ENCODE measurements at regions not wholly inside any gene's neighbourhood (a gene's known extent, or its start where the extent isn't known, plus 50 kb on each side); places are given as distances from the start of the nearest gene placed in this dataset.

DNA sequence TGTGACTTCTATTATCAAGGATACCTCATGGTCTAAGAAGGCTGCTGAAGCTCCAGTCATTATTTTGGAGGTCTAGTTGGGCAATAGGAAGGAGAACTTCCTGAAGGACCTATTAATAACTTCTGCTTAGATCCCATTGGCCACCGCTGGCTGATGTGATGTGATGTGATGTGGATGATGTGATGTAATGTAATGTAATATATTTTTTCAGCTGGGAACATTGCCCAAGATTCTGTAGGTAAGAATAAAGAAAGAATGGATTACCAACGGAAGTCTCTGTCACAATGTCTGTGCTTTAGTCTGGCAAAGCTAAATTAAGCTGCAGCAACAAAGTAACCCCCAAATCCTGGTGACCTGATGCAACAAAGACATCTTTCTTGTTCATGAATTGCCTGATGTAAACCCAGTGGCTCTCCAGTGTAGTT is 233.7 kb downstream of the PTEN start:
- intact Hi-C loops (cut with micrococcal nuclease) = no loop called here
- H3K4me3 Mint-ChIP-seq = no peak overlapping the region
- no peak for DNase-seq
- H3K27me3 Mint-ChIP-seq = no peaks in the 10 kb centered on the region
- H3K27ac Mint-ChIP-seq = no peak overlapping the region
- no peaks in the 10 kb centered on the region for H3K36me3 Mint-ChIP-seq (ENCODE audit: low read depth)
- peaks cover 24% of the 10 kb centered on the region for H3K4me1 Mint-ChIP-seq
- TF ChIP-seq, protein P1, sequence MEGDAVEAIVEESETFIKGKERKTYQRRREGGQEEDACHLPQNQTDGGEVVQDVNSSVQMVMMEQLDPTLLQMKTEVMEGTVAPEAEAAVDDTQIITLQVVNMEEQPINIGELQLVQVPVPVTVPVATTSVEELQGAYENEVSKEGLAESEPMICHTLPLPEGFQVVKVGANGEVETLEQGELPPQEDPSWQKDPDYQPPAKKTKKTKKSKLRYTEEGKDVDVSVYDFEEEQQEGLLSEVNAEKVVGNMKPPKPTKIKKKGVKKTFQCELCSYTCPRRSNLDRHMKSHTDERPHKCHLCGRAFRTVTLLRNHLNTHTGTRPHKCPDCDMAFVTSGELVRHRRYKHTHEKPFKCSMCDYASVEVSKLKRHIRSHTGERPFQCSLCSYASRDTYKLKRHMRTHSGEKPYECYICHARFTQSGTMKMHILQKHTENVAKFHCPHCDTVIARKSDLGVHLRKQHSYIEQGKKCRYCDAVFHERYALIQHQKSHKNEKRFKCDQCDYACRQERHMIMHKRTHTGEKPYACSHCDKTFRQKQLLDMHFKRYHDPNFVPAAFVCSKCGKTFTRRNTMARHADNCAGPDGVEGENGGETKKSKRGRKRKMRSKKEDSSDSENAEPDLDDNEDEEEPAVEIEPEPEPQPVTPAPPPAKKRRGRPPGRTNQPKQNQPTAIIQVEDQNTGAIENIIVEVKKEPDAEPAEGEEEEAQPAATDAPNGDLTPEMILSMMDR (IDR thresholded peaks at IDR 0.05) = no peak
- POLR2A ChIA-PET = interaction anchor here (1.4 kb wide), 1 partner anchor 235 kb away, joined by 3 read pairs; no protein-coding TSS in a partner anchor
- CTCF ChIA-PET = no interaction called here
- ATAC-seq (ENCODE audit: low read depth) = no peak
- no peaks in the 10 kb centered on the region for H3K9me3 Mint-ChIP-seq

DNA sequence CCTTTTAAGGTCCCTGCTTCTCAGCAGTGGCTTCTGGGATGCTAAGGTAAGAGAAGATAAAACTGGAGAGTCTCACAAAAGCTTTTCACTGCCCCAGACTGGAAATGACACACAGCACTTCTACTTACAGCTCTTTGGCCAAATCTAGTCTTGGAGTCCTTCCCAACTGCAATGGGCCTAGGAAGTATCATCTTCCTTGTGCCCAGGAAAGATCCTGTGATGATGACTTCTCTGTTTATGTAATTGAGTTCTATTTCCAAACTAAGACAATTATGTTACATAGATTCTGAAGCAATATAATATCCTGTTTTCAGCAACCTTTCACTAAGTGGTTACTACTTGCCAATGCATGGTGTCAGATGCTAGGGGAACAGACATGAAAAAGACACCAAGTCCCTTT is 234.1 kb downstream of the PTEN start:
- ATAC-seq (ENCODE audit: low read depth) = no peak
- intact Hi-C loops (cut with micrococcal nuclease) = no loop called here
- Mint-ChIP-seq H3K9me3 (no peaks in the 10 kb centered on the region), H3K36me3 (ENCODE audit: low read depth) (no peaks in the 10 kb centered on the region), H3K4me3 (no peak overlapping the region), H3K27ac (no peak overlapping the region), H3K4me1 (peaks cover 20% of the 10 kb centered on the region), H3K27me3 (no peaks in the 10 kb centered on the region)
- ChIA-PET CTCF (no interaction called here), POLR2A (interaction anchor here (1.4 kb wide), 1 partner anchor 235 kb away, joined by 3 read pairs; no protein-coding TSS in a partner anchor)
- TF ChIP-seq, protein P1 (IDR thresholded peaks at IDR 0.05) = no peak
- no peak for DNase-seq

DNA sequence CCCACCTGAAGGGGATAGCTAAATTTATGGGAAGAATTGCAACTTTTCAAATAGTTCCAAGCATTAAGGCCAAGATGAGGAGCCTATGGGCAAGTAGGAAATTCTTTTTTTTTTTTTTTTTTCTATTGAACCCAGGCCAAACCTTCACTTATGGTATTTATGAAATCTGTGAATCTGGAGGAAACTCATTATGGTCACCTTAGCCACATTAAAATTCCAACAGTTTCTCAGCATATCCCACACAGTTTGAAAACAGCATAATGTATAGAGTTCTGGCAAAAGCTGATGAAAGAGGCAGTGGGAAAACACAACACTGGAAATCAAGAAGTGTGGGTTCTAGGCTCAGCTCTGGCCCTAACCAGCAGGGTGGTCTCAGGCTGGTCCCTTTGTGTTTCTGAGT is 236.9 kb downstream of the PTEN start:
- Mint-ChIP-seq H3K27ac (no peak overlapping the region), H3K9me3 (no peaks in the 10 kb centered on the region), H3K4me1 (peaks cover 36% of the 10 kb centered on the region), H3K4me3 (no peak overlapping the region), H3K27me3 (no peaks in the 10 kb centered on the region), H3K36me3 (ENCODE audit: low read depth) (no peaks in the 10 kb centered on the region)
- intact Hi-C loops (cut with micrococcal nuclease) = no loop called here
- POLR2A ChIA-PET = interaction anchor here (0.7 to 1.5 kb wide), 4 partner anchors 9 to 237 kb away, joined by 3 to 6 read pairs (median 4); partner anchors contain the start of genes KLLN and PTEN
- ATAC-seq (ENCODE audit: low read depth) (no peak), DNase-seq (no peak)
- TF ChIP-seq, protein P1 (IDR thresholded peaks at IDR 0.05) = no peak
- CTCF ChIA-PET = interaction anchor here (1.4 kb wide), 2 partner anchors 9 to 14 kb away, joined by 4 to 5 read pairs; no protein-coding TSS in a partner anchor

DNA sequence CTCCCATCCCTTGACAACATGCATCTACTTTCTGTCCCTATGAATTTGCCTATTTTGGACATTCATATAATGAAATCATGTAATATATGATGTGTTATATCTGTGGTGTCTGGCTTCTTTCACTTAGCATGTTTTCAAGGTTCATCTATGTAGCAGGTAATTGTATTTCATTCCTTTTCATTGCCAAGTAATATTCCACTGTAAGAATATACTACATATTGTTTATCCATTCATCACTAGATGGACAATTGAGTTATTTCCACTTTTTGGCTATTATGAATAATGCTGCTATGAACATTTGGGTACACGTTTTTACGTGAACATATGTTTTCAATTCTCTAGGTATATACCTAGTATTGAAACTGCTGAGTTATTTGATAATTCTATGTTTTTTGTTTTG is 238.2 kb downstream of the PTEN start:
- Mint-ChIP-seq H3K27ac (no peak overlapping the region), H3K9me3 (no peaks in the 10 kb centered on the region), H3K4me1 (peaks cover 48% of the 10 kb centered on the region), H3K27me3 (no peaks in the 10 kb centered on the region), H3K36me3 (ENCODE audit: low read depth) (no peaks in the 10 kb centered on the region), H3K4me3 (no peak overlapping the region)
- TF ChIP-seq, protein P1 (IDR thresholded peaks at IDR 0.05) = no peak
- ChIA-PET POLR2A (interaction anchor here (0.8 to 1.5 kb wide), 2 partner anchors 10 to 240 kb away, joined by 3 to 6 read pairs; no protein-coding TSS in a partner anchor), CTCF (no interaction called here)
- ATAC-seq (ENCODE audit: low read depth) = no peak
- intact Hi-C loops (cut with micrococcal nuclease) = no loop called here
- no peak for DNase-seq

DNA sequence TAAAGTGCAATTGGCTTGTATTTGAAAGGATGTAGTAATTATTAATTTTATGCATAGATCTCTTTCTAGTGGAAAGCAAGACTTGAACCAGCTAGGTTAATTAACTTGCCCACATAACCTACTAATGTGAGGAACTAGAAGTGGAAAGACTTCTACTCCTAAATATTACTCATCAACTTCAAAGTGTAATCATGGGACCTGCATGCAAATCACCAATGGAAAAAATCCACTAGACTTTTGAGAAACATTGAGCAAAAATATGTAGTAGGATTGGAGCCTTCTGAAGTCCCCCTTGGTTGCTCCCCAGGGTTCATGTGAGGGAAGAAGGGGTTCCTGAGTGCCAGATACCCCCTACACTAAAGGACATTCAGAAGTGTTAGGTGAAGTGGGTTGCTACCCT is 240.2 kb downstream of the PTEN start:
- ChIA-PET CTCF (no interaction called here), POLR2A (interaction anchor here (1.4 kb wide), 1 partner anchor 10 kb away, joined by 5 read pairs; no protein-coding TSS in a partner anchor)
- no peaks in the 10 kb centered on the region for H3K27me3 Mint-ChIP-seq
- no peak for DNase-seq
- no peak for ATAC-seq (ENCODE audit: low read depth)
- no peaks in the 10 kb centered on the region for H3K36me3 Mint-ChIP-seq (ENCODE audit: low read depth)
- H3K27ac Mint-ChIP-seq = peak overlapping the region; percentile 56
- TF ChIP-seq, protein P1 (IDR thresholded peaks at IDR 0.05) = no peak
- intact Hi-C loops (cut with micrococcal nuclease) = no loop called here
- no peaks in the 10 kb centered on the region for H3K9me3 Mint-ChIP-seq
- peak overlapping the region; percentile 39 for H3K4me3 Mint-ChIP-seq
- peaks cover 67% of the 10 kb centered on the region for H3K4me1 Mint-ChIP-seq
